GM18907 (cell line): ENCODE measurements at regions not wholly inside any gene's neighbourhood (a gene's known extent, or its start where the extent isn't known, plus 50 kb on each side); places are given as distances from the start of the nearest gene placed in this dataset.
"Not testable (repeated sequence)": the region's sequence is repeated elsewhere in the genome, so short reads cannot be mapped to it uniquely, and the experiment has no call there.

Experiments used
- ATAC-seq: cut with Tn5 transposase; IDR thresholded peaks from one replicate; pipeline ENCODE4 v1.9.1; 2021; ENCODE audit warnings: mild to moderate bottlenecking, moderate library complexity; ENCODE audit not compliant: unreplicated experiment

GRCh38 chr5:77910602-77911188 lies 134.6 kb upstream of the TBCA start:
- no peak for ATAC-seq

GRCh38 chr5:77909237-77909636 lies 133.1 kb upstream of the TBCA start:
- no peak for ATAC-seq

- no peak for ATAC-seq
Observed at GRCh38 chr5:77908787-77909186, 132.6 kb upstream of the TBCA start.

GRCh38 chr5:77907786-77908185 lies 131.6 kb upstream of the TBCA start:
- no peak for ATAC-seq

GRCh38 chr5:77906806-77907205 lies 130.7 kb upstream of the TBCA start:
- no peak for ATAC-seq

- ATAC-seq, result no peak
Observed at GRCh38 chr5:77904362-77904761, 128.2 kb upstream of the TBCA start.

GRCh38 chr5:77900691-77901090 lies 124.6 kb upstream of the TBCA start:
- no peak for ATAC-seq

GRCh38 chr5:77898385-77898784 lies 122.2 kb upstream of the TBCA start:
- ATAC-seq, result no peak

- ATAC-seq, result no peak
Observed at GRCh38 chr5:77896338-77896737, 120.2 kb upstream of the TBCA start.

GRCh38 chr5:77894103-77894502 lies 118.0 kb upstream of the TBCA start:
- ATAC-seq, result not testable (repeated sequence)

GRCh38 chr5:77893225-77893860 lies 117.2 kb upstream of the TBCA start:
- no peak for ATAC-seq

- no peak for ATAC-seq
Observed at GRCh38 chr5:77892061-77893010, 116.2 kb upstream of the TBCA start.

- ATAC-seq, result no peak
Observed at GRCh38 chr5:77885519-77885918, 109.4 kb upstream of the TBCA start.

- no peak for ATAC-seq
Observed at GRCh38 chr5:77882670-77883257, 106.6 kb upstream of the TBCA start.

GRCh38 chr5:77881528-77881927 lies 105.4 kb upstream of the TBCA start:
- ATAC-seq, result no peak

- no peak for ATAC-seq
Observed at GRCh38 chr5:77877516-77878355, 101.6 kb upstream of the TBCA start.

- ATAC-seq, result no peak
Observed at GRCh38 chr5:77876862-77877502, 100.8 kb upstream of the TBCA start.

GRCh38 chr5:77876316-77876715 lies 100.2 kb upstream of the TBCA start:
- ATAC-seq, result no peak

- ATAC-seq, result no peak
Observed at GRCh38 chr5:77874691-77875090, 98.6 kb upstream of the TBCA start.

- no peak for ATAC-seq
Observed at GRCh38 chr5:77873239-77873638, 97.1 kb upstream of the TBCA start.
